Activated T-helper 1 cell treated with anti-CD3 and anti-CD28 coated beads, Interleukin-12 subunit alpha, Interleukin-12 subunit beta, Interleukin-2, Interleukin-4 antibody, amounts not matched to agents 30 ng/mL and 10 ng/mL and 1 ng/mL, durations not matched to agents 14 hours and 24 hours and 36 hours (primary cell): ENCODE measurements at regions not wholly inside any gene's neighbourhood (a gene's known extent, or its start where the extent isn't known, plus 50 kb on each side); places are given as distances from the start of the nearest gene placed in this dataset.
"Not testable (repeated sequence)": the region's sequence is repeated elsewhere in the genome, so short reads cannot be mapped to it uniquely, and the experiment has no call there.

Experiments
- DNase-seq: peaks from one replicate; pipeline ENCODE4 v3.0.0; 2021; ENCODE audit warnings: low spot score
- H3K27ac Mint-ChIP-seq: one replicate; pipeline ENCODE4 v1.8.0; 2021; ENCODE audit warnings: mild to moderate bottlenecking, mixed read lengths
- H3K27me3 Mint-ChIP-seq: one replicate; pipeline ENCODE4 v1.8.0; 2022; ENCODE audit warnings: mild to moderate bottlenecking, moderate library complexity, mixed read lengths; ENCODE audit not compliant: insufficient read depth
- H3K36me3 Mint-ChIP-seq: one replicate; pipeline ENCODE4 v1.8.0; 2021; ENCODE audit warnings: low read depth, mixed read lengths
- H3K4me1 Mint-ChIP-seq: one replicate; pipeline ENCODE4 v1.8.0; 2021; ENCODE audit warnings: low read depth, mixed read lengths
- H3K4me3 Mint-ChIP-seq: one replicate; pipeline ENCODE4 v1.8.0; 2021; ENCODE audit warnings: mild to moderate bottlenecking, moderate library complexity, mixed read lengths
- H3K9me3 Mint-ChIP-seq: one replicate; pipeline ENCODE4 v1.8.0; 2021; ENCODE audit warnings: mixed read lengths
- intact Hi-C: fragments of 100-400 bp; cut with micrococcal nuclease; formaldehyde crosslinking; loops from one replicate; pipeline ENCODE4 v1.15.1; 2024

GRCh38 chr9:19648672-19649071 is 140.2 kb downstream of the SLC24A2 start:
- no peaks in the 10 kb centered on the region for H3K36me3 Mint-ChIP-seq
- intact Hi-C loops, result no loop called here
- no peak for DNase-seq
- no peak overlapping the region for H3K4me3 Mint-ChIP-seq
- no peaks in the 10 kb centered on the region for H3K4me1 Mint-ChIP-seq
- H3K9me3 Mint-ChIP-seq, result no peaks in the 10 kb centered on the region
- no peaks in the 10 kb centered on the region for H3K27me3 Mint-ChIP-seq
- no peak overlapping the region for H3K27ac Mint-ChIP-seq

GRCh38 chr9:19643875-19644274 is 145.0 kb downstream of the SLC24A2 start:
- Mint-ChIP-seq H3K4me1 (no peaks in the 10 kb centered on the region), H3K27me3 (no peaks in the 10 kb centered on the region), H3K27ac (no peak overlapping the region), H3K4me3 (no peak overlapping the region), H3K36me3 (no peaks in the 10 kb centered on the region), H3K9me3 (no peaks in the 10 kb centered on the region)
- intact Hi-C loops, result no loop called here
- DNase-seq, result no peak

- no peak overlapping the region for H3K4me3 Mint-ChIP-seq
- intact Hi-C loops, result no loop called here
- no peaks in the 10 kb centered on the region for H3K27me3 Mint-ChIP-seq
- no peaks in the 10 kb centered on the region for H3K9me3 Mint-ChIP-seq
- no peak overlapping the region for H3K27ac Mint-ChIP-seq
- no peaks in the 10 kb centered on the region for H3K4me1 Mint-ChIP-seq
- no peaks in the 10 kb centered on the region for H3K36me3 Mint-ChIP-seq
- DNase-seq, result no peak
Observed at GRCh38 chr9:19642256-19642655, 146.6 kb downstream of the SLC24A2 start.

GRCh38 chr9:19641046-19641445 is 147.8 kb downstream of the SLC24A2 start:
- no peak for DNase-seq
- intact Hi-C loops, result no loop called here
- Mint-ChIP-seq H3K36me3 (no peaks in the 10 kb centered on the region), H3K4me1 (no peaks in the 10 kb centered on the region), H3K9me3 (no peaks in the 10 kb centered on the region), H3K27me3 (no peaks in the 10 kb centered on the region), H3K4me3 (no peak overlapping the region), H3K27ac (no peak overlapping the region)

- no peak overlapping the region for H3K27ac Mint-ChIP-seq
- intact Hi-C loops, result no loop called here
- H3K4me3 Mint-ChIP-seq, result no peak overlapping the region
- no peaks in the 10 kb centered on the region for H3K27me3 Mint-ChIP-seq
- no peaks in the 10 kb centered on the region for H3K4me1 Mint-ChIP-seq
- no peaks in the 10 kb centered on the region for H3K9me3 Mint-ChIP-seq
- no peaks in the 10 kb centered on the region for H3K36me3 Mint-ChIP-seq
- no peak for DNase-seq
Observed at GRCh38 chr9:19640014-19640413, 148.8 kb downstream of the SLC24A2 start.

- H3K27ac Mint-ChIP-seq, result no peak overlapping the region
- intact Hi-C loops, result loop anchor here (5.0 kb wide), 1 partner anchor 165 kb away; no protein-coding TSS in a partner anchor
- H3K4me3 Mint-ChIP-seq, result no peak overlapping the region
- no peaks in the 10 kb centered on the region for H3K9me3 Mint-ChIP-seq
- DNase-seq, result no peak
- H3K36me3 Mint-ChIP-seq, result no peaks in the 10 kb centered on the region
- no peaks in the 10 kb centered on the region for H3K27me3 Mint-ChIP-seq
- H3K4me1 Mint-ChIP-seq, result no peaks in the 10 kb centered on the region
Observed at GRCh38 chr9:19637084-19637483, 151.8 kb downstream of the SLC24A2 start.

GRCh38 chr9:19634881-19635280 is 154.0 kb downstream of the SLC24A2 start:
- Mint-ChIP-seq H3K4me3 (no peak overlapping the region), H3K27ac (no peak overlapping the region), H3K9me3 (no peaks in the 10 kb centered on the region), H3K4me1 (no peaks in the 10 kb centered on the region), H3K27me3 (no peaks in the 10 kb centered on the region), H3K36me3 (no peaks in the 10 kb centered on the region)
- no peak for DNase-seq
- intact Hi-C loops, result loop anchor here (5.0 kb wide), 1 partner anchor 163 kb away; no protein-coding TSS in a partner anchor

GRCh38 chr9:19631181-19631580 is 157.7 kb downstream of the SLC24A2 start:
- intact Hi-C loops, result no loop called here
- H3K36me3 Mint-ChIP-seq, result no peaks in the 10 kb centered on the region
- DNase-seq, result no peak
- peaks cover 5% of the 10 kb centered on the region for H3K27me3 Mint-ChIP-seq
- no peak overlapping the region for H3K27ac Mint-ChIP-seq
- no peak overlapping the region for H3K4me3 Mint-ChIP-seq
- H3K9me3 Mint-ChIP-seq, result no peaks in the 10 kb centered on the region
- no peaks in the 10 kb centered on the region for H3K4me1 Mint-ChIP-seq

GRCh38 chr9:19630760-19631159 is 158.1 kb downstream of the SLC24A2 start:
- intact Hi-C loops, result no loop called here
- Mint-ChIP-seq H3K4me3 (no peak overlapping the region), H3K36me3 (no peaks in the 10 kb centered on the region), H3K4me1 (no peaks in the 10 kb centered on the region), H3K9me3 (no peaks in the 10 kb centered on the region), H3K27me3 (peaks cover 5% of the 10 kb centered on the region), H3K27ac (no peak overlapping the region)
- DNase-seq, result no peak

- no peak for DNase-seq
- Mint-ChIP-seq H3K27me3 (peaks cover 5% of the 10 kb centered on the region), H3K9me3 (no peaks in the 10 kb centered on the region), H3K4me1 (no peaks in the 10 kb centered on the region), H3K36me3 (no peaks in the 10 kb centered on the region), H3K4me3 (no peak overlapping the region), H3K27ac (no peak overlapping the region)
- intact Hi-C loops, result no loop called here
Observed at GRCh38 chr9:19629488-19629887, 159.3 kb downstream of the SLC24A2 start.

GRCh38 chr9:19625426-19625825 is 163.4 kb downstream of the SLC24A2 start:
- H3K27me3 Mint-ChIP-seq, H3K9me3 Mint-ChIP-seq, H3K36me3 Mint-ChIP-seq, H3K4me1 Mint-ChIP-seq, H3K4me3 Mint-ChIP-seq, DNase-seq, intact Hi-C loops, H3K27ac Mint-ChIP-seq: not testable (repeated sequence)

- Mint-ChIP-seq H3K4me1 (no peaks in the 10 kb centered on the region), H3K27ac (no peak overlapping the region), H3K4me3 (no peak overlapping the region), H3K9me3 (no peaks in the 10 kb centered on the region), H3K36me3 (no peaks in the 10 kb centered on the region), H3K27me3 (peaks cover 4% of the 10 kb centered on the region)
- no peak for DNase-seq
- intact Hi-C loops, result no loop called here
Observed at GRCh38 chr9:19624519-19624918, 164.3 kb downstream of the SLC24A2 start.

- Mint-ChIP-seq H3K27ac (no peak overlapping the region), H3K36me3 (no peaks in the 10 kb centered on the region), H3K4me3 (no peak overlapping the region), H3K4me1 (no peaks in the 10 kb centered on the region), H3K9me3 (no peaks in the 10 kb centered on the region), H3K27me3 (no peaks in the 10 kb centered on the region)
- no peak for DNase-seq
- intact Hi-C loops, result no loop called here
Observed at GRCh38 chr9:19623941-19624340, 164.9 kb downstream of the SLC24A2 start.

- H3K27me3 Mint-ChIP-seq, result no peaks in the 10 kb centered on the region
- H3K4me1 Mint-ChIP-seq, result no peaks in the 10 kb centered on the region
- intact Hi-C loops, result no loop called here
- H3K4me3 Mint-ChIP-seq, result no peak overlapping the region
- no peaks in the 10 kb centered on the region for H3K36me3 Mint-ChIP-seq
- H3K9me3 Mint-ChIP-seq, result no peaks in the 10 kb centered on the region
- no peak for DNase-seq
- H3K27ac Mint-ChIP-seq, result no peak overlapping the region
Observed at GRCh38 chr9:19620326-19620725, 168.5 kb downstream of the SLC24A2 start.
